Putamen (tissue), 1 donor: ENCODE measurements at regions not wholly inside any gene's neighbourhood (a gene's known extent, or its start where the extent isn't known, plus 50 kb on each side); places are given as distances from the start of the nearest gene placed in this dataset.
"Not testable (repeated sequence)": the region's sequence is repeated elsewhere in the genome, so short reads cannot be mapped to it uniquely, and the experiment has no call there.

Experiments
- DNase-seq: peaks from one replicate; pipeline ENCODE4 v3.0.0-alpha.2; 2016; ENCODE audit warnings: low spot score

DNA sequence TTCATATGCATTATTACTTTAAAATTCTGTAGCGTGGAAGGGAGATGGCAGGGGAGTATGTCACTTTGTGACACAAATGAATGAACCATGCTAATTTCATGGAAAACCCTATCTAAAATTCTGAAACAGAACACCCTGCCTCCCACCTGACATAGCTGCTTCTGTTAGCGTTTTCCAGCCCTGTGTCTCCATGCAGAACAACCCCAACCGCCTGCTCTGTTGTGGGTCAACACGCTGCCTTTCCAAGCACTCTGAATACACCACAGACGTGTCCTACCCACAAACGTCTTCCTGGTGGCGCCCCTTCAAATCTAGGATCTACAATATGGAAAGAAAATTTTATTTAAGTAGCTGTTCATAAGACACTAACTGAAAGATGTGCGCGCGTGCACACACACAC is 238.6 kb downstream of the TRIML1 start:
- DNase-seq: no peak

DNA sequence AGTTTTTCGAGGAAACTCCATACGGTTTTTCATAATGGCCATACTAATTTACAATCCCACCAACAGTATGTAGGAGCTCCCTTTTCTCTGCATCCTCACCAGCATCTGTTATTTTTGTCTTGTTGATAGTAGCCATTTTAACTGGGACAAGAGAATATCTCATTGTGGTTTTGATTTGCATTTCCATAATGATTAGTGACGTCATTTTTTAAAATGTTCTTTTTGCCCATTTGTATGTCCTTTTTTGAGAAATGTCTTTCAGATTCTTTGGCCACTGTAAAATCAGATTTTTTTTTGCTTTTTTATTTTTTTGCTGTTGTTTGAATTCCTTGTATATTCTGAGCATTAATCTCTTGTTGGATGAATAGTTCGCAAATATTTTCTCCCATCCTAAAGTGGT is 243.9 kb downstream of the TRIML1 start:
- no peak for DNase-seq

DNA sequence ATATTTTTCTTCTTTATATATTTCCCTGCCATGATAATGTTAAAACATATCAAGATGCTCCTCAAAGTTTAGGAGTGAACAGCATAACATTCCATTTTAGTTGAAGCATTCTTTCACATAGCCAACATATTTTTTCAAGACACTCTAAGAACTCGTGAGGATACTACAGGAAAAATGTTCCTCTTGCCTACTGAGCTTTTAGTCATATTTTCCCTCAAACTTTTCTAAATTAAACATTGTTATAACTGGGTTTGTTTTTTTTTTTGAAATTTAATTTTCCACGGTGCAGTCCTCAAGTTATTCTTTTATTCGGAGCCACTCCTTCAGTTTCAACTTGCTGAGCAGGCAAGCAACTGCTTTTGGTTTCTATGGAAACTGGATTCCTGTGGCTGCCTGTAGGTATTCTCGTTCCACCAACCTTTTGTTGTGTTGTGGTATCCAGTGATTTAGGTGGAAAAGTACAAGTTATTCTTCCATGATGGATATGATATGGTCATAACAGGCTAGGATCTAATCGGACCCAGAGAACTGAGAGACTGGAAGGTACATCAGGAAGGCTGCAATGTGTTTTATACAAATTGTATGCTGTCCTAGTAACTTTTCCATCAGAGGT is 248.0 kb downstream of the TRIML1 start:
- no peak for DNase-seq

DNA sequence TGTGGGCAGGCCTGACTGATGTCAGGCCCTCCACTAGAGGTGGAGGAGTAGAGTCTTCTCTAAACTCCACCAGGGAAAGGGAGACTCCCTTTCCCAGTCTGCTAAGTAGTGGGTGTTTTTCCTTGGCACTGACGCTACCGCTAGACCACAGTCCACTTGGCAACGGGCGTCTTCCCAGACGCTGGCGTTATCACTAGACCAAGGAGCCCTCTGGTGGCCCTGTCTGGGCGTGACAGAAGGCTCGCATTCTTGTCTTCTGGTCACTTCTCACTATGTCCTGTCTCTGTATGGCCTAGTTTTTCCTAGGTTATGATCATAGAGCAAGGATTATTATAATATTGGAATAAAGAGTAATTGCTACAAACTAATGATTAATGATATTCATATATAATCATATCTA is 252.1 kb downstream of the TRIML1 start:
- not testable (repeated sequence) for DNase-seq

- no peak for DNase-seq
Measured at GRCh38 chr4:188396037-188396436, 256.8 kb downstream of the TRIML1 start.

- no peak for DNase-seq
Measured at GRCh38 chr4:188399834-188400233, 260.6 kb downstream of the TRIML1 start.

DNA sequence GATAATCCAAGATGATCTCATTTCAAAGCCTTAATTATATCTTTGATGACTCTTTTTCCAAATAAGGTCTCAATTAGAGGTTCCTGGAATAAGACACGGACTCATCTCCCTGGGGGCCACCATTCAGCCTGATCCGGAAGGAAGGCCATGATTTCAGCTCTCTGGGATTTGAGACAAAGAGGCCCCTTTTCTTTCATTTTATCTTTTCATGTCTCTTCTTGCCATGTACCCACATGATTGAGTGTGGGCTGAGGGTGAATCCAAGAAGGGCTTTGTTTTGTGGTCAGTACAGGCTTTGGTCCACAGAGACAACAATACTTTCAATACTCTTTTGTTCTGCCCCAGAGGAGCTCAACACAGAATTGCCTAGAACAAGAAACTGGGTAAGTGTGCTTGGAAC is 261.2 kb downstream of the TRIML1 start:
- peak; percentile 69 for DNase-seq

- DNase-seq: no peak
Measured at GRCh38 chr4:188403272-188403671, 264.0 kb downstream of the TRIML1 start.

DNA sequence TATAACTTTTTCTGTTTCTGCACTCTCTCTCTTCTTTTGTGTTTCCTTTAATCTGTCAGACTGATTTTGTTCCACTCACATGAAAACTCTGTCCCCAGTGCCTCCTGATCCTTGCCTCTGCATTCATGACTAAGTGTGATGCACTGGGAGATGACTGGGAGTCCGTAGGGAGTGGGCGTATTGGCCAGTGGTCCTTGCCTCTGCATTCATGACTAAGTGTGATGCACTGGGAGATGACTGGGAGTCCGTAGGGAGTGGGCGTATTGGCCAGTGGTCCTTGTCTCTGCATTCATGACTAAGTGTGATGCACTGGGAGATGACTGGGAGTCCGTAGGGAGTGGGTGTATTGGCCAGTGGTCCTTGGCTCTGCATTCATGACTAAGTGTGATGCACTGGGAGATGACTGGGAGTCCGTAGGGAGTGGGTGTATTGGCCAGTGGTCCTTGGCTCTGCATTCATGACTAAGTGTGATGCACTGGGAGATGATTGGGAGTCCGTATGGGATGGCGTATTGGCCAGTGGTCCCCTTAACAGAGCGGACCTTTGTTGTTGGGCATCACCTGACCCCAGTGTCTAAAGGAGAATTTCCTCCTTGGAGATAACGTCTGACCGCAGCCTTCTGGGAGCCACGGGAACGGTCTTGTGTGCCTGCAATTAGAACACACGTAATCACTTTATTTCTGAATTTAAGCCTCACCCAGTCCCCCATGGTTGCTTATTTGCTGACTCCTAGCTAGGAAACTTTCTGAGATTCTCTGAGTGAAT is 266.0 kb downstream of the TRIML1 start:
- not testable (repeated sequence) for DNase-seq

DNA sequence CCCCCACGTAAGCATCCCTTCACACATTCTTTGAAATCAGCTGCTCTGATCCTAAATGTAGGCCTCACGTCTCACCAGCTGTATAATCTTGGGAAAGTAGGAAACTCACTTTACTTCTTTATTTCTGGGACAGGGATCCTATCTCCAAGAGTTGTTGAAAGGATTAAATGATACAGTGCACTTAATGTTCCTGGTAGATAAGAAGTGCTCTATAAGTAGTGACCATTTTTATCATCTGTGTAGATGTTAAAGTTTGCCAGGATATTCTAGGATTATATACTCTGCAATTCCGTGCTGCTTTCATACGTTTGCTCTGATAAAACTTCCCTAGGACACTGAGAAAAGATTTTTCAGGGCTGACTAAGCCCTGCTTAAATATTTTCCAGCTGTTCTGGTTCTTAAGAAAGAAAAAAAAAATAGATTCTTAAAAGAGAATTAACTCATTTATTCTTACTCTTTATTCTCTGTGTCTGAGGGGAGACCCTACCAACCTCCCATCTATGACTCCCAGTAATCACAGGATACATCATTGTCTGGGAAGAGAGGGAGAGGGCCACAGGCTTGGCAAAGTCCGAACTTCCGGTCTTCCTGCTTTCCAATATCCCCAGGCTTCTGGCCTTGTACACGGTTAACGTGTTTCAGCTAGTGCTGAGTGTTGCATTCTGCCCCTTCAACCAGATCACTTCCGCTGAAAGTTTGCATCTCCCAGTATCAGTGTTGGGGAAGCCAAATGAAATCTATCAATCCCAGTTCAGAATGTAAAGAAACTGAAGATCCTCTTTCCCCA is 269.2 kb downstream of the TRIML1 start:
- no peak for DNase-seq

DNA sequence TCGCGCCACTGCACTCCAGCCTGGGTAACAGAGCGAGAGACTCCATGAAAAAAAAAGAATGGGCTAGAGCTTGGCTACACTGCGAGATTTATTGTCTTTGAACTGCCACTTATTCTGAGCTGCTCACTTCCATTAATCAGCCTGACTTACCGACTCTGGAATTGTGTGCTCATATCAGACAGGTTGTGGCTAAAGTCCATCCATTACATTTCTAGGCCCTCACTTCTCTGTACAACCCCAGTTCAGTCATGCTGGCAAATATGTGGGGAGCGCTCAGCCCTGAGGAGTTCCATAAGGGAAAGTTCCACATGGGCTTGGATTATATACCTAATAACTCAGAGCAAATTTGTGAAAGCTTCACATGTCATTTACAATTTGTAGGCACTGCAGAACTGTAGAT is 270.6 kb downstream of the TRIML1 start:
- no peak for DNase-seq

GRCh38 chr4:188411805-188412204 is 272.6 kb downstream of the TRIML1 start:
- no peak for DNase-seq

GRCh38 chr4:188412499-188412898 is 273.3 kb downstream of the TRIML1 start:
- no peak for DNase-seq

DNA sequence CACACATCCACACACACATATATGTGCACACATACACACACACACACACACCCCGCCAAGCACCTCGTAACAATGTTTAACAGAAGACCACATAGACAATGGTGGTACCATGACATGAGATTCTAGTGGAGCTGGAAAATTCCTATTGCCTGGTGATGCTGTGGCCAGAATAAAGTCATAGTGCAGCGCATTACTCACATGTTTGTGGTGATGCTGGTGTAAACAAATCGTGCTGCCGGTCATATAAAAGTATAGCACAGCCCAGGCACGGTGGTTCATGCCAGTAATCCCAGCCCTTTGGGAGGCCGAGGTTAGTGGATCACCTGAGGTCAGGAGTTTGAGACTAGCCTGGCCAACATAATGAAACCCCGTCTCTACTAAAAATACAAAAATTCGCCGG is 275.2 kb downstream of the TRIML1 start:
- no peak for DNase-seq

DNA sequence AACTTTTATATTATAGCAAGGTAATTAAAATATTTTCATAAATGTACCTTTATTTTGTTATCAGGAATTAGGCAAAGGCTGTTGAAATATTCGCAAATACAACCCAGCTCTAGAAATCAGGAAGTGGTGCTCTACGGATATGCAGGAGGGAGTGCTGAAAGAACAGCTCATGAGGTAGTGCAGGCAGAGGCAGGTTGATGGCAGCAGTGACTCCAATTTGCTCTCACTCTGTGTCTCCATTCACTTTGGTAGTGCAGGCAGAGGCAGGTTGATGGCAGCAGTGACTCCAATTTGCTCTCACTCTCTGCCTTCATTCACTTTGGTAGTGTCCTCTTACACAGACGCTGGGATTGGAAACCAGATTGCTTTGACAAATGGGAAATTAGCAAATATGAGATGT is 277.9 kb downstream of the TRIML1 start:
- no peak for DNase-seq

DNA sequence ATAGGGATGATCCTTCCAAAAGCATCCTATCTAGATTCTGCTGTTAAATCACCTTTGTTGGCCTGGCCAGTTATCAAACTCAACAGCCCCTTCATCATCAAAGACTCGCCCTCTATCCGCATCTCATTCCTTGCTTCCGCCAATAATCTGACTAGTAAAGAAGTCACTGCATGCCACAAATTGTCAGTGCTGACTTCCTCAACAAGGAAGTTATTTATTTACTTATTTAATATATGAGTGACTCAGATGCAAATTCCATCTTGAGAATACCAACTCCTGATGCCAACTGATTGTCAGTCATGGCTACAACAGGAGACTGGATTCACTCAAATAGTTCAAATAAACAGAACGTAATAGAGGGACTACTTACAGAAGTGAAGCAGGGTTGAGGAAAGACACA is 283.8 kb downstream of the TRIML1 start:
- no peak for DNase-seq

DNA sequence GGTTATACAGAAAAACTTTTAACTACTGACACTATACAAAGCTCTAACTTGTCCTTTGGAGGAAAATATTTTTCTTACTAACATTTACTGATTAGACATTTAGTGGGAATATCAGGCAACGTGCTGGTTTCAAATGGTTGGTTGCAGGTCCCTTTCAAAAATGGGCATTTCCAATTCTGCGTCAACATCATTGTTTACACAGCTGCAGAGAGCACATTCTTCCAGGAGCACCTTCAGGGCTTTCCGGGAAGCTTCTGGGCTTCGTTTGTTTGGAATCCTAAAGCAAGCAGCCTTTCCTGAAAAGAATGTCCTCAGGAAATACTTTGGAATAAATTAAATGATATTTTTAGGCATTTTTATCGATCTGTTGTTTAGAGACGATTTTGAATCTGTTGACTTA is 289.7 kb downstream of the TRIML1 start:
- DNase-seq: no peak

- DNase-seq: no peak
Measured at GRCh38 chr4:188429965-188430364, 290.7 kb downstream of the TRIML1 start.

- no peak for DNase-seq
Measured at GRCh38 chr4:188430384-188430783, 291.1 kb downstream of the TRIML1 start.

DNA sequence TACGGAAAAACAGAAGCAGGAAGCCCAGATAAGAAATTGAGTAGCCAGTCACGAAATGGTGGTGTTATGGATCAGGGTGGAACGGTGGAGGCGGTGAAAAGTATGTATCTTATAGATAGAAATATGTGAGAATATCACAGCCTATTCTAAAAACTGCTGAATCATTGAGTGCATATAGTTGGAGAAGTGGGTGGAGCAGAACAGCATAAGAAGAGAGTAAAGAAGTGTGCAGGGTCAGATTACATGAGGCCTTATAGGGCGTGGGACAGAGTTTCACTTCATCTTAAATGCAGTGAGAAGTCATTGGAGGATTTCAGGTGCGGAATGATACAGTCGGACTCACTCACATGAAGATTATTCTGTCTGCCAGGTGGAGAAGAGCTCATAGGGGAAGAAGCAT is 293.1 kb downstream of the TRIML1 start:
- DNase-seq: no peak

DNA sequence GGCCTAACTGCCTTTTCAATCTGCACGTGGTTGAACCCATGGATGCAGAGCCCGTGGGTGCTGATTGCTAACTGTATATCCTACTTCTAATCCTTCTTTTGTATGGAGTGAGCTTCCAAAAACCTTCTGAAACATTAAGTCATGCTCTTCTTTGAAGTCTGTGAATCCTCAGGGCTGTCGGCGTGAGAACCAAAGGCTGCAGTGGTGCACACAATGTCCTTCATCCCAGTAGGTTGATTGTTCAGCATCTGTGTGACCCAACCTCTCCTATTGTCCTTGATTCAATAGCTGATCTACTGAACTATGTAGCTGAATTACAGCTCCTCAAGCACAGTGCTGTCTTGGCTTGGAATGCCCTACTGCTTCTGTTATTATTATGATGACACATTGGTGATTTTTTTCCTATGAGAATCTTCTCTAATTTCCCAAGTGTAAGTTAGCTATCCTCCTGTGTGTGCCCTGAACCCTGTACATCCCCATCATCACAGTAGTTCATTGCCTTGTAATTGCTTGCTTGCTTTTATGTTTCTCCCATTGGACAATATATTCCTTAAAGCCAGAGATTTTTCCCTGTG is 294.6 kb downstream of the TRIML1 start:
- DNase-seq: no peak

DNA sequence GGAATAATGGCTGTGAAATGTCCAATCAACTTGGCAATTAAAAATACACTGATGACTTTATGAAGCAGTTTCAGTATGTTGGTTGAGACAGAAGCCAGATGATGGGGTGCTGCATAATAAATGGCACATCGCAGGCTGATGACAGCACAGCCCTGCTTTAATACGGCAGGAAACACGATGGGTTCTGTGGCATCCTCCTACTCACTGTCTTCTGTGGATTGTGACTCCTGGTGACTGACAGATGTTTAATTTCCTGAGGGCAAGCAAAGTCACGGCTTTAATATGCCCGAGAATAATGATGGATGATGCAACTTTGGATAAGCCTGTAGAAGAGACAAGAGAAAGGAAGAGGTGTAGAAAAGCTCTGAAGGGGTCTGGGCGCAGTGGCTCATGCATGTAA is 295.4 kb downstream of the TRIML1 start:
- peak; percentile 10 for DNase-seq

- no peak for DNase-seq
Measured at GRCh38 chr4:188435381-188435780, 296.1 kb downstream of the TRIML1 start.
